ENCODE measurements at regions not wholly inside any gene's neighbourhood (a gene's known extent, or its start where the extent isn't known, plus 50 kb on each side); places are given as distances from the start of the nearest gene placed in this dataset.
A peak's percentile ranks its signal among the peaks of the same experiment; 100 is the strongest.

DNA sequence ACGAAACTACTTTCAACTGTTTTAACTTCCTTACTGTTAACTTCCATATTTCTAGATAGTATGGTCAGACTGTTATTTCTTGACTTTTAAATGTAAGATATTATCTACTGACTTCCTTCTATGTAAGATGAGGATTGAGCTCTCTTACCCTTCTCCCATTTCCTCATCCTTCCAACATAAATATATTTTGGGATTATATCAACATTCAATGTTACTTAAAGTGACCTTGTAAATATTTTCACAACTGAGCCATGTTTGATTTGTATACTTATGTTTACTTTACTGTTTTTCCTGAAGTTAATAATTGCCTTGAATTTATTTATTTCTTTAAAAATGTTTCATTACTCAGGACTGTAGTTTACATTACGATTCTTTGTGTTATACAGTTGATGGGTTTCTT lies 148.7 kb downstream of the ZIC5 start:
- no peak for DNase-seq

DNA sequence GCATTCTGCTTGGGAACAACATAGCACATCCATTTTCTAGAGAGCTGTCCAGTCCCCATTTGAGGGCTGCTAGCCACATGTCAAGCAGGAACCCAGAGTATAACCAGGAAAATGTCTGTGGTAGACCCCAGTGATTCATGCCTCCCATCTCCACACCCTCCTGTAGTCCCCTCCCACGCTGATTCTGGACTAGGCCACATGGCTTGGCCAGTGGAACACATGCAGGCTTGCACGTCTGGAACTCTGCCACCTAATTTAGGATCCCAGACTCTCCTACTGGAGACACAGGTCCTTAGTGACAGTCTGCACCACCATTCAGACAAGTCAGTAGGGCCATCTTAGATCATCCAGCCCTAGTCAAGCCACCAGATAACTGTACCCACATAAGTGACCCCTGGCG lies 149.8 kb downstream of the ZIC5 start:
- DNase-seq = no peak

DNA sequence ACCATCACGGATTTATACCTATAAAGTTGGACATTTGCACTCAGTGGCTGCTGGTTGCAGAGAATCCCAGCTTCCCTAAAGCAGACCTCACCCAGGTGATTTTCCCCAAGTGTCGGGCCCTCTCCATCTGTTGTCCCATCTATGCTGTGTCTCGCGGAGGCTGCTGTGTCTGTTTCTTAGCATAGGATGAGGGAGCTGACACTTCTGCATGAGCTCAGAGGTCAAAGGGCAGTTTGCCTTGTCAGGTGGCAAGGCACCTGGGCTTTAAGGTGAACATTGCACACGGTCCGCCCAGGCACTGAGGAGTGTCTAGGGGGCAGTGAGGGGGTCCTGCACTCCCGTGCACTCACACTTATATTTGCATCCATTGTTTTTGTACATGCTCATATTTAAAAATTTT lies 151.6 kb downstream of the ZIC5 start:
- no peak for DNase-seq

DNA sequence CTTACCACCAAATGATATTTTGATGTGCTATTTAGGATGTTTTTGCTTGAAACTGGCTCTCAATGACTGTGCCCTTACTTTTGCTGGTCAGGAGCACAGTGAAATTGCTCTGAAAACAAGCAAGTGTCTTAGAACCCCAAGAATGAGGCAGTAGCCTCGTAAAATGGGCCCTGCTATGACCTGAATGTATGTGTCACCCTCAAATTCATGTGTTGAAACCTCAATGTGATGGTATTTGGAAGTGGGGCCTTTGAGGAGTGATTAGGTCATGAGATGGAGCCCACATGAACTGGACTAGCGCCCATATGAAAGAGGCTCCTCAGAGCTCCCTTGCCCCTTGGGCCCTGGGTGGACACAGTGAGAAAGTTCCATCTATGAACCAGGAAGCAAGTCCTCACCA lies 155.2 kb downstream of the ZIC5 start:
- no peak for DNase-seq

DNA sequence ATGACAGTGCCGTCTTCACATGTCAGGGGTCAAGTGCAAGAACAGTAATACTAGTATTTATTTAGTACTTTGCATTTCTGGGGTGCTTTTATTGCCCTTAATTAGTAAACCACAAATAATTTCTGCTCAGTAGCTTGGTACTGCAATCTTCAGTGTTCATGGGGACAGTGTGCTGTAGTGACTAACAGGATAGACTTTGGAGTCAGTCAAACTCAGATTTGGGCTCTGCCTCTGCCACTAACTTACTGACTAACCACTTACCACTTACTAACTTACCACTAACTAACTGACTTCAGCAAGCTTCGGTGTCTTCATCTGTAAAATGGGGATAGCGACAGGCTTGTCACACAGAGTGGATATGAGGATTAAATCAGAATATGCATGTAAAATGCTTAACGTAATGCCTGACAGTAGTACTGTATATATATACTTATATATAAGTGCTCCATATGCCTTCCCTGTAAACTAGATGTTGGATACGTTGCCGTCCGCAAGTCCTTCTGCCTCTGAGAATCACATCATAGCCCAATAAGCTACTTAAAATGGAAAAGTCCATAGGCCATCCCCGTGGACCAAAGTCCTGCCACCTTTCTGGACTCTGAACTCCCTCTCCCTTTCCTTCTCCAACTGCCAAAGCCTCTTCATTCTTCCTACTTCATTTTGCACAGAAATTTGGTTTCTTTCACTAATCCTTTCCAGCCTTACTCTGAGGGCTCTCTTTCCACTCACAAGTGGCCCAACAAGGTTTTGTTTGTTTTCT lies 158.1 kb downstream of the ZIC5 start:
- DNase-seq = no peak

DNA sequence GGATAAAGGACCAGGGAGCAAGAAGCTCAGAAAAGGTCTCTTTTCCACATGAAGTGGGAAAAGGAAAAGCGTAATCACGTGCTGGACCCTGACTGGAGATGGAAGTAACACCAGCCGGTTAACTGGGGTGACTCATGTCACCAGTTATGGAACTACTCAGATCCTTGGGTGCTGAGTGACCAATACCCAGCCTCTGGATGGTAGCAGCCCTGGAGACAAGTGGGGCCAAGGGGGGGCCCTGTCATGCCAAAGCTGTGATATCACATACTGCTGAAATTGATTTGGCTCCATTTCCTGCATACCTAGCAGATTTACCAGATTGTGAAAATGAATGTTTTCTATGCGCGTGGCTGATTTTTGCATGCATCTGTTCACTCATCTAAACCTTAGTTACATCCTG lies 158.9 kb downstream of the ZIC5 start:
- DNase-seq = peak in 1 of 3 donors; percentile 26

DNA sequence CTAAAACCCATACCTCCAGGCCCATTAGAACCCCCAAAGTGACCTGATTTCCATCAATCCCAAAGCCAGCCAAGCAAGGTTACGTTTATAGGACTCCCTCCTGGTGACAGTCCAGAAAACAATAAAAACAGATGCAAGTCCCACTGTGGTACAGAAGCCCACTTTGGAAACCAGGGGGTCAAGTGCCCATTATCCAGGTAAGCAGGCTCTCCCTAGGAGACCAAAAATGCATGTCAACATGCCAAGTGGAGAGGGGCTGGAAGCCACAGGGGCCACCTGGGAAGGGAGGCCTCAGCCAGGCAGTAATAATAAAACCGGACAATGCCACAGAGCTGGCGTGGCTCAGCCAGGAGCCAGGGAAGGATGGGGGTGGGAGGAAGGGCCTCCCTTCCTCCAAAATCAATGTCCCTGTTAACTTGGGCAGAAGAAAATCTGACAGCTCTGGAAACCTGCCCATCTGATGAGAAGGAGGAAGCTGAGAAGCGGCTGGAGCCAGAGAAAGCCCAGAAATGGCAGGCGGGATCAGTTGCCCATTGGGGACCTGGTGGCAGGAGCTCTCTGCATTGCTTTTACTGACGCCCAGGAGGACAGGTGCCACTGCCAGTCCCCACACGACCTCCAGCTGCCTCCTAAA lies 160.4 kb downstream of the ZIC5 start:
- DNase-seq = no peak

DNA sequence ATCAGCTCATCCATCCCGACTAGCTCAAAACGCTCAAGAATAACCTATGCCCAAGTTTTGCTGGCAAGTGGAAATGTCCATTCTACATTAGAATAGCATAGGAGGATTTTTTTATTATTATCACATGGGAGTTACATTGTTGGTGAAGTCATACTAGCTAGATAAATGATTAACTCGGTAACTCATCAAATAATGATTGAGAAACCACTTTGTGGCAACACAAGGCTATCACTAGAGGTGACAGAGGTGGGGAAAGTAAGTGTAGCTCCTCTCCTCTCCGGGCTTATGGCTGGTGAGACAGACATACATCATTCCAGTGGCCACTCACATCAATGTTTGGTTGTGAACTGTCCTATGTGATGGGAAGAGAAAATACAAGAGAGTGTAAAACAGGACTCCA lies 161.6 kb downstream of the ZIC5 start:
- no peak for DNase-seq

DNA sequence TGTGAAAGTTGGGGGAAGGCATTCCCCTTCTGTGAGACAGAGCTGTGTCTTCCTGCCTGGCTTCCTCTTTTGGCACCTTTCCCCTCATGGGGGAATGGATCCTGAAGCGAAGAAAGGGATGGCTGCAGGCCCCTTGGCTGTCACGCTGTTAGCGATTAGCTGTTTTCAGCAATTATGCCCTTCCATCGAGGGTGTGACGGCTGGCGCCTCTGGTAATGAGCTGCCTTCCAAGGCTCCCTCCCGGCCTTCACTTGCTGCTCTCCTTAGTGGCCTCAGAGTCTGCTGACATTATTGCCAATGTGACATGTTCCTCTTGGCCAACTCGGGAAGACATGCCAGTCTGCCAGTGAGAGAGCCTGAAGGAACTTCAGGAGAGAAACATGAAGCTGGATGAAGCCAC lies 162.1 kb downstream of the ZIC5 start:
- peak in 1 of 3 donors; percentile 7 for DNase-seq

DNA sequence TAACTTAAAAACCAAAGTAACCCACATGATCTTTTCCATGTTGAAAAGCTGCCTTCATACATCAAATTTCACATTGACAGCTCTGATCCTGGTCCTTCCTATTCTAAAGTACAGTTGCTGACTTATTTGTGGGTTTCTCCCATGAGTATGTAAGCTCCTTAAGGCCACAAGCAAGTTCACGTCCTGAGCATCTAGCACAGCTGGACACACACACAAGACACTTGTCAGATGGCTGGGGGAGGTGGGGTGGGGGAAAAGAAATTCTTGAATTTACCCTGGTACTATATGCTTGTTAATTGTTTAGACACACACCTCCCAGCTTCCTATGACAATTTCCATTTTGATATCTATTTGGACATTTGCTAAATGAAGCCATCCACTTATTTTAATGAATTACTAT lies 162.8 kb downstream of the ZIC5 start:
- no peak for DNase-seq

DNA sequence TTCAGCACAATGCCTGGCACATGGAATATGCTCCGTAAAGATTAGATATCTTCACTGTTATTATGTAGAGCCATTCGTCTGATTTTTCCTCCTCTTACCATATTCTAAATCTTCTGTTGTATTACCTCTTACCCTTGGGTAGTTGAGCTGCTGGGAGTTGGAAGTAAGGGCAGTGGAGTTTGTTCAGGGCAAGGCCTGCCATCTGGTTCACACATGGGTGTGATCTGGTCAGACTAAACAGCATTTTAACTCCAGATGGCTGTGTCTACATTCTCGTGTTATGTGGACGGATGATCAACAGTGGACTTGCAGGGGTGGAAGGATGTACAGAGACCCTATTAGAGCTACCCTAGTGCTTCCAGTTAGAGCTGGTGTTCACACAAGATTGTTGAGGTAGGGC lies 164.9 kb downstream of the ZIC5 start:
- no peak for DNase-seq

DNA sequence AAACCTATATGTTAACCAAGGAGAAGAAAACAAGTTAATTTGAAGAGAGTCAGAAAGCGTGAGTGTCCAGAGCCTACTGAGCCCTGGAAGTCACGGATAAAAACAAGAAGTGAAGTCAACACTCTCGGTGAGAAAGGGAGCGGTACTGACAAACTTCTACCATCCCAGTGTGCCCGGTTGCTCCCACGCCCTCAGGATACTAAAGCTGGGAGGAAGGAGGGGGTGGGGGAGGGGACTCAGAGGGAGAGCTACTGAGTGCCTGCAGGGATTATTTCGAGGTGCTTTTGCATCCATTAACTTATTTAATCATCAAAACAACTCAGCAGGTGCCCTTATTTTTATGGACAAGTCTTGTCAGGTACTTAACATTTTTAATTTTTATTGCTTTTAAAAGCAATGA lies 166.2 kb downstream of the ZIC5 start:
- no peak for DNase-seq

DNA sequence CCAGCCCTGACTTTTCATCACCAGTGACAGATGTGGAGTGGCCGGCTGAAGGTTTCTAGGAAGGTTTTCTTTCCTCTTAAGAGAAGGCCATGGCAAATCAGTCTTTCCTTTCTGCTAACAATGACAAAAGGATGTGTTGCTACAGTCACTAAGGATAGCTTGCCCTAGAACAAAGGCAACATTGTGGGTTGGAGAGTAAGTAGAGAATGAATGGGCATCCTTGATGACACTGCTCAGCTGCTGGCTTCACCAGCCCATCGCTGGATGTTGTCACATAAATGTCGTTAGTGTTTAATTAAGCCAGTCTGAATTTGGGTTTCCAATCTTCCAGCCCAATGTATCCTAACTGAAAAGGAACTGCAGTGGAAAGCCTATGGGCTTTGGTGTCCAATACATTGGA lies 168.4 kb downstream of the ZIC5 start:
- no peak for DNase-seq

DNA sequence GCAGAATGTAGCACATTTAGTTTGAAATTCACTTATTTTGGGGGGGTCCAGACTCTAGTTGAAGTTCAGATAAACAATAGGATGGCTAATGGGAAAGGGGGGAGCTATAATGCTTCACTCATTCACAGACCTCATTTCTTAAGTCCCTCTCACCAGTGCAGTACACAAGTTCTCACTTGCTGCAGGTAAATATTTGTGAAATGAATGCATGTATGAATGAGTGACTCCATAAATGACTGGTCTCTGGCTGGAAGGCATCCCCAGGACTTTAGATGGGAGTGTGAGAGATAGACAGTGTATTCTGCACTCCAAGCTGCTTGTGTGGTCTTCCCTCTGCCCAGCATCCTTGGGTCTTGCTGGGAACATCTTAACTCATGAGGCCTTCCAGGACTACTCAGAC lies 169.2 kb downstream of the ZIC5 start:
- no peak for DNase-seq

DNA sequence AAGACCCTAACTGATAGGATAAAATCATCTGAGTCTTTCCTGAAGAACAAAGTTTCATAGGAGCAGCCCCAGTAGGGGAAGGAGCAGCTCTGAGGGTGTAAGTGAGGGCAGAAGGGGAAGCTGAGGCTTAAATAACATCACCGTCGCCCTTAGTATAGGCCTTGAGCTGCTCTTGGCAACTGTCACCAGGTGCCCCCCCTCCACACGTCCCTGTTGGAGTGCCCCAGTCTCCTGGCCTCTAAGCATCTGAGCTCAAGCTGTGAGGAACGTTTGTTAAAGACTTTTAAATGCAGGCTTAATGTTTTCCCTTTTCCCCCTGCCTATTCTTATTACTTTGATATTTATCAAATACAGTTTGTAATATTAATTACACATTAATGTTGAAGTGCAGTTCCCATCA lies 170.6 kb downstream of the ZIC5 start:
- no peak for DNase-seq

DNA sequence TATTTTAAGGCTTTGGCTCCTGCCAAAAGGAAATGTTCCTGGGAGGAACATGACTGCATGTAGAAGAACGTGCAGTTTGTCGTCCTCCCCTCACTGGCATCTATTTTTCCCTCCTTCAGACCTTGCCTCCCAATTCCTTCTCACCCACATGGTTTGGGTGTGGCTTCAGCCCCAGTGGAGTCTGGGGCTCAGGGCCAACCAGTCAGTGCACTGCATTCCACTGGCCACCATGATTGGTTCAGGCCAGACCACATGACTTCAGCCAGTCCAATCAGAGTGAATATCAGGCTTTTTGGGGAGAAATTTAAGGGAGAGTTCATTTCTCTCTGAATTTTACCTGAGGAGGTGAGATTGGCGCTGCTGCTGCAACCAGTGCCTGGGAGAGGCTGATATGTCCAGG lies 171.6 kb downstream of the ZIC5 start:
- no peak for DNase-seq

DNA sequence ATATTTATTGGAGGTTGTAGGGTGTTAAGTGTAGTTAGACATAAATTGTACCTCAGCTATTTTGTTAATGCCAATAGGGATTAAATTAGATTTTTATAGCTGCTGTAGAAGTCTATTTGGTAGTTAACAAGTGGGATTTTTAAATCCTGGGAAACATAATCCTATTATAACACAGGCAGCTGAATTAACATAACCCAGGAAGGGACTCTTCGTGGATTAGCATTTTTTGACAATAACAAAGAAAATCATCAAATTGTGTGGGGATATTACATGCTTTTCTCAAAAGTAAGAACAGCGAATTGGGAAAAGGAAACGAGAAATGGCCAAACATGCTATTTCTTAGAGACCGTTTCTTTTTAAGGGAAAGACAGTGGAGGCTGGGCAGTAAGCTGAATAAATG lies 172.8 kb downstream of the ZIC5 start:
- DNase-seq = no peak

DNA sequence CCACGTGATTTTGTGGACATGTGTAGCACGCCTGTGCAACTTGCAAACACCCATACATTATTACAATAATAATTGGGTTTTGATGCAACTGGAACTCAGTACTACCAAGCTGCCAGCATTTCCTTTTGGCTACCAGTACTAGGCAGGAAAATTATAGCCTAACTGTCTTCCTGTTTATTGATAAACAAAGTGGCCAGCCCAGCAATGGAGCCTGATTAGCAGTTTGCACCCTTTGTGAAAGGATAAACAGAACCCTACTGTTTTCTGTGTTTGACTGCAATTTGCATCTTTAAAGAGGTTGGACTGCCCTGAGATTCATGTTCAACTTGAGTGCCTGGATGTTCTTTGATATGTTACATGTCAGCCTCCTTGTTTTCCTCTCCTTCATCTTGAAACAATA lies 173.9 kb downstream of the ZIC5 start:
- no peak for DNase-seq

DNA sequence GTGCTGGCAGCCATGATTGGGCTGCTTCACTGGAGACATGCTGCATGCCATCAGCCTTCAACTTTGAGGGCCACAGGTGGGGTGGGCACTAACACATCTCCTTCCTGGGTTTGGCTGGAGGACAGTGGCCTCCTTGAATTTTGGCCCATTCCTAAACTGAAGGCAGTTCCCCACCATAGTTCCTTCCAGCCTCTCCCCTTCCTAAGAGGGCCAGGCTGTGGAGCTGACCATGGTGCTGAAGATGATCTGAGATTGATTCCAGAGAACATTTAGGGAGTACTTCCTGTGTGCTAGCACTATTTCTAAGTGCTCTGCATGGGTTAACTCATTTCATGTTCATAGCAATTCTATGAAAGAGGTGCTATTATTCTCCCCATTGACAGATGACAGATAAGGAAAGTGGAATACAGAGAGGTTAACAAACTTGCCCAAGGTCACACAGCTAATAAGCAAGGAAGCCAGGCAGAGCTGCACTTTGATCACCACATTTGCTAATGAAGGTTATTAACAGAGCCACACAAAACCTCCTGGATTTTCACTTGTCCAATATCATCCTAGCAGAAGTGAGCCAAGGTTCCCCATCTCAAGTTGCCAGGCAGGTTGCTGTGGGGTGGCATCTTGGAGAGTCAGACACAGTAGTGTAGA lies 175.3 kb downstream of the ZIC5 start:
- DNase-seq = peak; percentile 38 to 63 (median 46)

DNA sequence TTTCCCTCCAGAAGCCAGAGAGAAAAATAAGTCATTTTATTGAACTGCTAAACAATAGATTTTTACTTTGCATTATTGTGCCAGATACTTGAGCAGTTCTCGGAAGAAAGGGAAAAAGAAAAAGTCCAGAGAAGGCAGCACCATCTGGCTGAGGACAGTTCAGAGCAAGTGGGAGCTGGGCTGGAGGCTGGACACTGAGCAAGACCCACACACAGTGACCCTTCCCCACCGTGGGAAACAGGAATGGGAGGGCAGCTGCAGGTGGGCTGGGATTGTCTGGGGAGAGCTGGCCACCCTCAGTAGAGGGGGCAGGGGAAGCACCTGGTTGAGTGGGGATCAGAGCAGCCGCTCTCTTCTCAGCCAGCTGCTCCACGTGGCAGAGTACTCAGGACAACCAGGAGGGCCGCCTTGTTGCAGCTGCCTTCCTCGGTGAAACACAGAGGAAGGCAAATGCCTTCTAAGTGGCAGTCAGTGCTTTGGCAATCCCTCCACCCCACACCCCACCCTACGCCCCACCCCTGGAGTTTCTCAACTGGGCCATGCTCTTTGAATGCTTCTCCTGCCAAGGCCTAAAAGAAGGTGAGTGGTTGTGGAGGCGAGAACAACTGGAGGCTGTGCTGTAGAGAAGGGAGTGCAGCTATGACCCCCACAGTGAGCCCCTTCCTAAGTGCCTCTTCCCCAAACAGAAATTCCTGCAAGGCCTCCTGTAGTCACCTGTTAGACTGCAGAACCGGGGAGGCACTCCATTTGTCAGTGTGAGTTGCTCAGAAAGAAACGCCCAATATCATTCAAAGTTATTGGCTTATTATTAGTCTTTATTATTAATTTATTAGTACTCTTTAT lies 179.3 kb downstream of the ZIC5 start:
- DNase-seq = no peak

DNA sequence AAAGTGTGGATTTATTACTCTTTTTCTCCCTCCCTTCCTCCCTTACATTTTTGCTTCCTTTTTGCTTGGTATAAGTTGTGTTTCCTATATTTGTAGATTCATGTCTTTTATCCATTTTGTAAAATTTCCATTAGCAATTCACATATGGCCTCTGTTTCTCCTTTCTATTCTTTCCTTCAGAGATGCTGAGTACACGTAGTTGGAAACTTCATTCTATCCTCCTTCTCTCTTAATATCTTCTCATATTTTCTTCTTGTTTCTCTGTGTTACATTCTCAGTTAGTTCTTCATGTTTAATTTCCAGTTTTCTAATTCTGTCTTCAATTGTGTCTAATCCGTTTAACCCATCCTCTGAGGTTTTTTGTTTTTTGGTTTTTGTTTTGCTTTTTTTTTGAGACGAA lies 188.9 kb downstream of the ZIC5 start:
- DNase-seq = no peak

DNA sequence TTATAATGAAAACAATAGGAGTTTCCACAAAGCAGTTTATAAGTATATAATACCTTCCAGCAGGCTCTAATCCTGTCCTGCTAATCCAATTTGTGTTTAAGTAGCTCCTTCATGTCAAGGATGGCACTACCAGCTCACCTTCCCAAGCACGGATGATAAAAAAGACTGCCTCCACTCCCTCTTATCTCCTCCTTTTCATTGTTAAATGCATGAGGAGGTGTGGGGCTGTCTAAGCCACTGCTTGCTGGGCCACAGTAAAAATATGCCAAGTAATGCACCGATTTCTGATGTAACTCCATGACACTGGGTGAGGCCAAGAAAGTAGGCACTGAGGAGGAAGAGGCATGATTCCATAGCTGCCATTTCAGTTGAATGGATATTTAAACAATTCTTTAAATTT lies 193.1 kb downstream of the ZIC5 start:
- no peak for DNase-seq

DNA sequence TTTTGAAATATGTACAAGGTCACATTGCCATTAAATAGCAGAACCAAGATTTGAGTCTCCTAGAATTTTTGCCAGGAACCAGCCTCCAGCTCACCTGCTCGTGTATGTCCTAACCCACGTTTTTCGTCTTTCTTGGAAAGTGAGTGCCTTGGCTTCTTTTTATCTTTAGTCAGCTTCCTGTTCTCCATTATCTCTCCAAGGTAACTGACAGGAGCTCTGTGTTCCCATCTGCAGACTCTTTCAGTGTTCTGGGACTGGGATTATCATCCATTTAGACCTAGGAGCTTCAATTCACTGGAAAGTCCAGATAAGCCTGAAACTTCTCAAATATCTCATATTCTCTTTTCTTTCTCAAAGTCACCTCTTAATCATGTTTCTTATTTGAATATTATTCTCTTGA lies 193.7 kb downstream of the ZIC5 start:
- no peak for DNase-seq
